Stimulated activated CD4-positive, alpha-beta T cell treated with anti-CD3 and anti-CD28 coated beads, Interleukin-4, amount 100 ng/mL, for 48 hours (primary cell): ENCODE measurements at regions not wholly inside any gene's neighbourhood (a gene's known extent, or its start where the extent isn't known, plus 50 kb on each side); places are given as distances from the start of the nearest gene placed in this dataset.
A peak's percentile ranks its signal among the peaks of the same experiment; 100 is the strongest.

Experiments
- DNase-seq, 2 donors: peaks; one replicate each; pipeline ENCODE4 v3.0.0-alpha.2; 2020; ENCODE audit warnings: low read depth in 2 of 2

- DNase-seq, result no peak
Observed at GRCh38 chr2:111642586-111643327, 241.2 kb downstream of the ANAPC1 start.

GRCh38 chr2:111643759-111644158 is 240.2 kb downstream of the ANAPC1 start:
- no peak for DNase-seq

GRCh38 chr2:111647359-111647758 is 236.6 kb downstream of the ANAPC1 start:
- no peak for DNase-seq

- DNase-seq, result no peak
Observed at GRCh38 chr2:111652038-111652437, 232.0 kb downstream of the ANAPC1 start.

GRCh38 chr2:111652681-111653080 is 231.3 kb downstream of the ANAPC1 start:
- DNase-seq, result no peak

GRCh38 chr2:111653103-111653624 is 230.8 kb downstream of the ANAPC1 start:
- no peak for DNase-seq

GRCh38 chr2:111653913-111654312 is 230.1 kb downstream of the ANAPC1 start:
- no peak for DNase-seq

GRCh38 chr2:111654829-111655228 is 229.2 kb downstream of the ANAPC1 start:
- no peak for DNase-seq

- no peak for DNase-seq
Observed at GRCh38 chr2:111656436-111656835, 227.6 kb downstream of the ANAPC1 start.

- DNase-seq, result no peak
Observed at GRCh38 chr2:111656894-111657293, 227.1 kb downstream of the ANAPC1 start.

- DNase-seq, result no peak
Observed at GRCh38 chr2:111657351-111657975, 226.5 kb downstream of the ANAPC1 start.

- DNase-seq, result no peak
Observed at GRCh38 chr2:111659361-111660333, 224.3 kb downstream of the ANAPC1 start.

- no peak for DNase-seq
Observed at GRCh38 chr2:111660811-111661210, 223.2 kb downstream of the ANAPC1 start.

- DNase-seq, result no peak
Observed at GRCh38 chr2:111661286-111661940, 222.6 kb downstream of the ANAPC1 start.

- no peak for DNase-seq
Observed at GRCh38 chr2:111662039-111662770, 221.8 kb downstream of the ANAPC1 start.

GRCh38 chr2:111662771-111663470 is 221.1 kb downstream of the ANAPC1 start:
- DNase-seq, result peak; percentile 21 to 41

GRCh38 chr2:111663471-111664274 is 220.3 kb downstream of the ANAPC1 start:
- no peak for DNase-seq

GRCh38 chr2:111664275-111664850 is 219.6 kb downstream of the ANAPC1 start:
- no peak for DNase-seq

GRCh38 chr2:111665011-111665410 is 219.0 kb downstream of the ANAPC1 start:
- no peak for DNase-seq
